Upper lobe of right lung (tissue), 1 donor: ENCODE measurements at regions not wholly inside any gene's neighbourhood (a gene's known extent, or its start where the extent isn't known, plus 50 kb on each side); places are given as distances from the start of the nearest gene placed in this dataset.
A peak's percentile ranks its signal among the peaks of the same experiment; 100 is the strongest.

Experiments used
- ATAC-seq: fragments of 200-7000 bp; cut with Tn5 transposase; one replicate; pipeline ENCODE4 v1.9.1; 2020; ENCODE audit warnings: mild to moderate bottlenecking, moderate library complexity
- DNase-seq: peaks from one replicate; pipeline ENCODE4 v3.0.0-alpha.2; 2020
- H3K27ac ChIP-seq: fragments of 200-600 bp; one replicate; pipeline ENCODE4 v1.8.0; 2022
- H3K27me3 ChIP-seq: fragments of 200-600 bp; one replicate; pipeline ENCODE4 v1.8.0; 2022; ENCODE audit warnings: mild to moderate bottlenecking
- H3K36me3 ChIP-seq: fragments of 200-600 bp; one replicate; pipeline ENCODE4 v1.8.0; 2022
- H3K4me1 ChIP-seq: fragments of 200-600 bp; one replicate; pipeline ENCODE4 v1.8.0; 2022
- H3K4me3 ChIP-seq: fragments of 200-600 bp; one replicate; pipeline ENCODE4 v1.8.0; 2022; ENCODE audit warnings: mild to moderate bottlenecking
- H3K9me3 ChIP-seq: fragments of 200-600 bp; one replicate; pipeline ENCODE4 v1.8.0; 2022
- intact Hi-C: fragments of 100-400 bp; cut with DNase I; formaldehyde crosslinking; loops from one replicate; pipeline ENCODE4 v1.11.0; 2022
- TF ChIP-seq, protein P1 (sequence below): fragments of 200-600 bp; IDR thresholded peaks from one replicate; pipeline ENCODE4 v1.8.0; 2022; ENCODE audit warnings: antibody characterized with exemption
- donor health status: DM: no; HTN: yes; CAD: no; lungs with severe emphysema.

DNA sequence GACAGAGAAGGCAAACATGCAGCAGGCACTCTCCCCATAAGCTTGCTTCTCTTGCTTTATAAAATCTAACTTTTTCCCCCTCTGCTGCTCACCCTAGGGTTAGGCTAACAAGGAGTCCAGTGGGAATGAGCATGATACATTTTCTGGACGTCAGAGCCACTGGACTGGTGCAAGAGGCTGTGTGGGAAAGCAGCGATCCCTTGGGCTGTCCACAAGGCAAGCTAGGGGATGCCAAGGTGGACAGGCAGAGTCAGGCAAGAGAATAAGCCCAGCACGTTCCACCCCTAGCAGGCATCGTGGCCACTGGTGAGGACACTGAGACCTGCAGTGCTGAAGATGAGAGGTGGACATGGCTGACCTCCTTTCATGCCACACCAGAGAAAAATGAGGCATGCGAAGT, 290.9 kb upstream of the ZMIZ1 start:
- no peaks in the 10 kb centered on the region for H3K36me3 ChIP-seq
- no peak for DNase-seq
- ATAC-seq = no peak
- H3K27me3 ChIP-seq = no peaks in the 10 kb centered on the region
- H3K27ac ChIP-seq = peak overlapping the region; percentile 47
- no peaks in the 10 kb centered on the region for H3K9me3 ChIP-seq
- intact Hi-C loops = no loop called here
- H3K4me3 ChIP-seq = no peak overlapping the region
- H3K4me1 ChIP-seq = peaks cover 7% of the 10 kb centered on the region
- TF ChIP-seq, protein P1, sequence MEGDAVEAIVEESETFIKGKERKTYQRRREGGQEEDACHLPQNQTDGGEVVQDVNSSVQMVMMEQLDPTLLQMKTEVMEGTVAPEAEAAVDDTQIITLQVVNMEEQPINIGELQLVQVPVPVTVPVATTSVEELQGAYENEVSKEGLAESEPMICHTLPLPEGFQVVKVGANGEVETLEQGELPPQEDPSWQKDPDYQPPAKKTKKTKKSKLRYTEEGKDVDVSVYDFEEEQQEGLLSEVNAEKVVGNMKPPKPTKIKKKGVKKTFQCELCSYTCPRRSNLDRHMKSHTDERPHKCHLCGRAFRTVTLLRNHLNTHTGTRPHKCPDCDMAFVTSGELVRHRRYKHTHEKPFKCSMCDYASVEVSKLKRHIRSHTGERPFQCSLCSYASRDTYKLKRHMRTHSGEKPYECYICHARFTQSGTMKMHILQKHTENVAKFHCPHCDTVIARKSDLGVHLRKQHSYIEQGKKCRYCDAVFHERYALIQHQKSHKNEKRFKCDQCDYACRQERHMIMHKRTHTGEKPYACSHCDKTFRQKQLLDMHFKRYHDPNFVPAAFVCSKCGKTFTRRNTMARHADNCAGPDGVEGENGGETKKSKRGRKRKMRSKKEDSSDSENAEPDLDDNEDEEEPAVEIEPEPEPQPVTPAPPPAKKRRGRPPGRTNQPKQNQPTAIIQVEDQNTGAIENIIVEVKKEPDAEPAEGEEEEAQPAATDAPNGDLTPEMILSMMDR = no peak

DNA sequence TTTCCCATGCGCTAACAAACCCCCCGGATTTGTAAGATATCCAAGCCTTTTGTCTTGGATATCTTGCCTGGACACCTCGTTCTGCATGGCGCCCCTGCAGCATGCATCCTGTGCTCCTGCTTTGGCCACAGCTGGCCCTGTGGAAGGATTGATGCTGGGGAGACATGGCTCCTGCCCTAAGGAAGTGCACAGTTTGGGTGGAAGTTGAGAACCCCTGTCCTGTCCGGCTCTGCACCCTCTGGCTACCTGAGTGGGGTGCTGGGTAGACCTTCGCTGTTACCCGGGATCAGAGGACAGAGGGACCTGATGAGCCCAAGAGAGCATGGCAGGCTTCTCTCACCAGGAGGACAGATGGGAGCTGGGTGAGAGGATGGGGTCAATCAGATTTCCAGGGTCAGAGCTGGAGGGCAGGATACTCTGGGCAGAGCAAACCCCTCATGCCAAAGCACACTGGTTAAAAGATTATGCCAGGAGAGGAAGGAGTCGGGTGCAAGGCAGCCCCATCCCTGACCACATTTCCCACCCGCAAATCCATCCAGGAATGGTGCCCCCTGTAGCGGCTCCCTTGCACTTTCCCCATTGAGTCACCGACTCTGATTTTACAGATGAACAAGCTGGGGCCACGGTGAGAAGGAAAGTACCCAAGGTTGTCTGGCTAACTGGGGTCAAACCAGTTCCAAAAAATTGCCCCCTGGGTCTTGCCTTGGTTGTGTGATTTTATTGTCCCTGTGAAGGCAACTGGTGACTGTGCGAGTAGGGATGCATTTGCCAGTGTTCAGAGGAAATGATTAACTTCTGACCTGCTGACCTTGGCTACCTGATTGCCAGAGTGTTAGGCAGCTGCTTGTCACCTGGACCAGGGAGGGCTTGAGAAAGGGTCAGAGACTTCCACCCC, 290.1 kb upstream of the ZMIZ1 start:
- H3K4me3 ChIP-seq = no peak overlapping the region
- no peak for ATAC-seq
- H3K27ac ChIP-seq = no peak overlapping the region
- no peaks in the 10 kb centered on the region for H3K9me3 ChIP-seq
- H3K36me3 ChIP-seq = no peaks in the 10 kb centered on the region
- H3K4me1 ChIP-seq = peaks cover 7% of the 10 kb centered on the region
- H3K27me3 ChIP-seq = no peaks in the 10 kb centered on the region
- intact Hi-C loops = no loop called here
- TF ChIP-seq, protein P1 = no peak
- peak; percentile 49 for DNase-seq

DNA sequence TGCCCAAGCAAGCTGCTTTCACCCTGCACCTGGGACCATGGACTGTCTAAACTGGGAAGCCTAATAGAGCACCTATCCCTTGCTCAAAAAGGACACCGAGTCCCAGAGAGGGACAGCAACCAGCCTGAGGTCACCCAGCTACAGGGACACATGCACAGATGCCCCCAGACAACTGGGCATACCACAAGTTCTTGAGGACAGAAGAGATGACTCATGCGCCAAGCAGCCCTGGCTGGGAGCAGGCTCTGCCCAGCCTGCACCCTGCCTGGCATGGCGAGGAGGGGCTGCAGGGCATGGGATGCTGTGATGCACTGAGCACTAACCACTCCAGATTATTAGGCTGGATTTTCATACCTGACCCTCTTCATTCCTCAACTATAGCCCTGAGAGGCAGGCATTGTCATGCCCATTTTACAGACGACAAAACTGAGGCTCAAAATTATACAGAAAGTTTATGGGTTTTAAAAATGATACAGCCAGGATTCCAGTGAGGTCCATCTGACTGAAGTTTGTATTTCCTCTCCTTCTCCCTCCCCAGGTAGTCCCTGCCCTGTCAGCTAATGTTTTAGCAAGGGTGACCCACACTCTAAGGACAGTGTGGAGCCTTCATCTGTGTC, 289.3 kb upstream of the ZMIZ1 start:
- peak; percentile 31 for DNase-seq
- no peaks in the 10 kb centered on the region for H3K36me3 ChIP-seq
- H3K9me3 ChIP-seq = no peaks in the 10 kb centered on the region
- peaks cover 7% of the 10 kb centered on the region for H3K4me1 ChIP-seq
- no peaks in the 10 kb centered on the region for H3K27me3 ChIP-seq
- no peak overlapping the region for H3K4me3 ChIP-seq
- intact Hi-C loops = no loop called here
- no peak for ATAC-seq
- TF ChIP-seq, protein P1 = no peak
- H3K27ac ChIP-seq = no peak overlapping the region

DNA sequence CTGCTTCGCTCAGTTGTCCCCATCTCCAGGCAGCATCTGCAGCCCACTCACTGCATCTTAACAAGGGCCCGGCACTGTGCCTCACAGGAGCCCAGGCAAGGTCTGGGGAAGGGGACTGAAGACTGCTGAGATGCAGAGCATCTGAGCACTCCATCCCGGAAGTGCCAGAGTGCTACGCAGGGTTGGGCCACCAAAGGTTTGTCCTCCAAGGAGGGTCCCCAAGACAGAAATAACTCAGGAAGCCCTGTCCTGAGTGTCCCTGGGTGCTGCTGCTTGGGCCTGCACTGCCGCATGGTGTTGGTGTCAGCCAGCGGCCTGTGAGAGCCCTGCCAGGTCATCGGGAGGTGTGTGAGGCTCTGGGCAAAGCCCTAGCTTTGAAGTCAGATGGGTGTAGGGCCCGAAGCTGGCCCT, 288.2 kb upstream of the ZMIZ1 start:
- Histone ChIP-seq H3K27me3 (no peaks in the 10 kb centered on the region), H3K4me1 (no peaks in the 10 kb centered on the region), H3K36me3 (no peaks in the 10 kb centered on the region), H3K9me3 (no peaks in the 10 kb centered on the region), H3K27ac (no peak overlapping the region), H3K4me3 (no peak overlapping the region)
- intact Hi-C loops = no loop called here
- ATAC-seq = no peak
- peak; percentile 48 for DNase-seq
- TF ChIP-seq, protein P1 = no peak

DNA sequence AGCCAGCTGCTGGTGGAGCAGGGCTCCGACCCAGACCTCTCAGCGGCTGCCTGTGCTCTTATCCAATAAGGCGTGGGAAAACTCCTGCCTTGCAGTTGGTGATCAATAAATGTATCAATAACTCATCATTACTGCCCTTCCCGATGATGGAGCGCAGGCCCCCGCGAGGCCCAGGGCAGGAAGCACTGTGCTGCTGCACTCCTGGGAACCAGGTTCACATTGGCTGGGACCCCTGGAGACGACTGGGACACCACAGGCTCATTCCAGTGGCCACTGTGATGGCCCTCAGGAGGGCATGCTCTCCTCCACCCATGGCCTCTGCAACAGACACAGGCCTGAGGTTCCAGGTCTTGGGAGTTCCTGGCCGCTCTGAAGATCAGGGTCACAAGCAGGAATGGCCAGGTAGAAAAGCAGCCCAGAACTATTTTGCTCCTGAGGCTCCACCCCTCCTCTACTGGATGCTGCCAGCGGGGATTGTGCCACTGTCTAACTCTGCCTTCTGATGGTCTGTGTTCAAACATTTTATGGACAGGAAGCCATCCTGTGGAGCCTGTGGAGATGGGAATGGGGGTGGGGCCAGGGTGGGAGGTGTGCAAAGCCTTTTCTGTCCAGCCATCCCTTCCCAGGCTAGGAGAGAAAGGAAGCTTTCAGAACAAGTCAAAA, 287.4 kb upstream of the ZMIZ1 start:
- no peaks in the 10 kb centered on the region for H3K4me1 ChIP-seq
- TF ChIP-seq, protein P1 = no peak
- no peaks in the 10 kb centered on the region for H3K27me3 ChIP-seq
- intact Hi-C loops = no loop called here
- no peaks in the 10 kb centered on the region for H3K36me3 ChIP-seq
- no peaks in the 10 kb centered on the region for H3K9me3 ChIP-seq
- H3K27ac ChIP-seq = no peak overlapping the region
- no peak overlapping the region for H3K4me3 ChIP-seq
- no peak for ATAC-seq
- peak; percentile 46 for DNase-seq
